ENCODE measurements at regions not wholly inside any gene's neighbourhood (a gene's known extent, or its start where the extent isn't known, plus 50 kb on each side); places are given as distances from the start of the nearest gene placed in this dataset.

DNA sequence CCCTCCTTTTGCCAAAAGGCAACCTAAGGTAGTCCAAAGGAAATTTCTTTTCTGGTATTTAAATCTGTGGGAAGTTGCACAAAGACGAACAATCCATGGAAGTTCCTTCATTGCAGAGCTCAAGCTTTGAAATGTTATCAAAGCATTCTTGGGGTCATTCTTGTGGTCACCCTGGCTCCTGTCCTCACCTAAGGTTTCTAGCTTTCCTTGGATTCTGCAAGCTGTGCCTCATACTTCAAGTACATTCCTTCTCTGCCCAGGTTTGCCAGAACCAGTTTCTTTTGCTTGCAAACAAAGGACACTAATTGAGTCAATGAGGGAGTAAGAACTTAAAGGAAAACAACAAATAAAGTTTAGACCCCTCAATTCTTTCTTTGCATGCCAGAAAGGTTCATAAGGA is 329.8 kb upstream of the PDZRN3 start:
- peaks cover 2% of the 10 kb centered on the region; the same call in 1 of the 2 replicates for H3K27me3 Mint-ChIP-seq (ENCODE audit: low read depth)

More for the DNA sequence above, 329.8 kb upstream of the PDZRN3 start:
- Histone ChIP-seq H3K14ac (ENCODE audit: insufficient read depth, low read length) (no peak overlapping the region), H2AK5ac (ENCODE audit: insufficient read length, low read length) (no peak overlapping the region), H3K23ac (ENCODE audit: insufficient read length, low read depth, low read length) (no peak overlapping the region), H3K27ac (ENCODE audit: insufficient read length, low read depth, low read length) (no peak overlapping the region), H3K79me1 (ENCODE audit: insufficient read depth, low read depth, low read length, poor library complexity, severe bottlenecking) (no peaks in the 10 kb centered on the region), H2BK12ac (ENCODE audit: insufficient read length, low read depth, low read length) (no peak overlapping the region), H3K4ac (ENCODE audit: low read depth, low read length) (no peak overlapping the region), H4K20me1 (ENCODE audit: control insufficient read depth, insufficient read depth, insufficient read length) (no peaks in the 10 kb centered on the region), H3T11ph (ENCODE audit: low read length) (no peak overlapping the region), H3K9ac (ENCODE audit: extremely low read depth, insufficient read length, low read length) (no peak overlapping the region), H3K23me2 (ENCODE audit: insufficient read length, low read depth, low read length, poor library complexity, severe bottlenecking) (no peaks in the 10 kb centered on the region), H3K27me3 (ENCODE audit: insufficient read depth, low read length) (no peaks in the 10 kb centered on the region), H3K4me2 (ENCODE audit: insufficient read depth, insufficient read length, low read length) (no peak overlapping the region), H4K91ac (ENCODE audit: insufficient read length, low read depth, low read length) (no peak overlapping the region), H4K5ac (ENCODE audit: insufficient read length, low read depth, low read length) (no peak overlapping the region), H3K4me1 (ENCODE audit: insufficient read depth, low read length) (no peaks in the 10 kb centered on the region), H2BK120ac (ENCODE audit: low read depth, low read length, poor library complexity, severe bottlenecking) (no peak overlapping the region), H2BK5ac (ENCODE audit: insufficient read length, low read length) (no peak overlapping the region), H2AFZ (ENCODE audit: low read length) (no peak overlapping the region), H3K56ac (ENCODE audit: insufficient read length, low read depth, low read length) (no peak overlapping the region), H3K79me2 (ENCODE audit: insufficient read depth, low read length) (no peaks in the 10 kb centered on the region), H3K18ac (ENCODE audit: insufficient read length, low read depth, low read length) (no peak overlapping the region), H4K8ac (replicated peaks; ENCODE audit: insufficient read length, low read depth, low read length) (no peak overlapping the region), H3K9me3 (ENCODE audit: control insufficient read depth, low read depth, low read length) (no peaks in the 10 kb centered on the region), H2BK15ac (ENCODE audit: low read depth, low read length) (no peak overlapping the region), H2BK20ac (ENCODE audit: low read depth, low read length, poor library complexity, severe bottlenecking) (no peak overlapping the region)
- no CpG with 5 or more reads among the region's 1 CpG for WGBS (ENCODE audit: extremely low coverage, insufficient read length, low lambda C conversion rate)
- H3K4me1 Mint-ChIP-seq = peaks cover 4 to 14% of the 10 kb centered on the region in 2 experiments; a peak in 3 of 4 replicates
- H3K9me3 Mint-ChIP-seq = no peaks in the 10 kb centered on the region; a peak in 1 of 5 replicates
- H3K36me3 Mint-ChIP-seq (ENCODE audit: insufficient read depth in 1 of 3, low read depth in 3 of 3) = peaks cover 0 to 5% (median 0%) of the 10 kb centered on the region in 3 experiments; a peak in 1 of 7 replicates
- no peak for DNase-seq
- TF ChIP-seq, protein P1, sequence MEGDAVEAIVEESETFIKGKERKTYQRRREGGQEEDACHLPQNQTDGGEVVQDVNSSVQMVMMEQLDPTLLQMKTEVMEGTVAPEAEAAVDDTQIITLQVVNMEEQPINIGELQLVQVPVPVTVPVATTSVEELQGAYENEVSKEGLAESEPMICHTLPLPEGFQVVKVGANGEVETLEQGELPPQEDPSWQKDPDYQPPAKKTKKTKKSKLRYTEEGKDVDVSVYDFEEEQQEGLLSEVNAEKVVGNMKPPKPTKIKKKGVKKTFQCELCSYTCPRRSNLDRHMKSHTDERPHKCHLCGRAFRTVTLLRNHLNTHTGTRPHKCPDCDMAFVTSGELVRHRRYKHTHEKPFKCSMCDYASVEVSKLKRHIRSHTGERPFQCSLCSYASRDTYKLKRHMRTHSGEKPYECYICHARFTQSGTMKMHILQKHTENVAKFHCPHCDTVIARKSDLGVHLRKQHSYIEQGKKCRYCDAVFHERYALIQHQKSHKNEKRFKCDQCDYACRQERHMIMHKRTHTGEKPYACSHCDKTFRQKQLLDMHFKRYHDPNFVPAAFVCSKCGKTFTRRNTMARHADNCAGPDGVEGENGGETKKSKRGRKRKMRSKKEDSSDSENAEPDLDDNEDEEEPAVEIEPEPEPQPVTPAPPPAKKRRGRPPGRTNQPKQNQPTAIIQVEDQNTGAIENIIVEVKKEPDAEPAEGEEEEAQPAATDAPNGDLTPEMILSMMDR (conservative IDR thresholded peaks at IDR 0.05) = no peak
- H3K4me3 Mint-ChIP-seq = no peak overlapping the region
- no peak overlapping the region for H3K27ac Mint-ChIP-seq

All from H9 (cell line).